Left ventricle myocardium inferior (tissue), 1 donor: ENCODE measurements at regions not wholly inside any gene's neighbourhood (a gene's known extent, or its start where the extent isn't known, plus 50 kb on each side); places are given as distances from the start of the nearest gene placed in this dataset.

Source experiments
- DNase-seq: peaks from one replicate; pipeline ENCODE4 v3.0.0-alpha.2; 2020
- H3K27ac ChIP-seq: fragments of 200-600 bp; replicated peaks from 2 replicates; pipeline ENCODE4 v1.8.0; 2021
- H3K27me3 ChIP-seq: fragments of 200-600 bp; 2 replicates; pipeline ENCODE4 v1.8.0; 2021; ENCODE audit warnings: low read depth
- H3K36me3 ChIP-seq: fragments of 200-600 bp; 2 replicates; pipeline ENCODE4 v1.8.0; 2021
- H3K4me1 ChIP-seq: fragments of 200-600 bp; 2 replicates; pipeline ENCODE4 v1.8.0; 2021
- H3K4me3 ChIP-seq: fragments of 200-600 bp; 2 replicates; pipeline ENCODE4 v1.8.0; 2021; ENCODE audit warnings: mild to moderate bottlenecking, moderate library complexity
- H3K9me3 ChIP-seq: fragments of 200-600 bp; replicated peaks from 2 replicates; pipeline ENCODE4 v1.8.0; 2021
- CTCF ChIP-seq: fragments of 200-600 bp; IDR thresholded peaks from 2 replicates; pipeline ENCODE4 v1.8.0; 2021; ENCODE audit warnings: antibody characterized with exemption, mild to moderate bottlenecking, borderline replicate concordance
- intact Hi-C: fragments of 100-400 bp; cut with micrococcal nuclease; formaldehyde crosslinking; loops from one replicate; pipeline ENCODE4 v1.11.0; 2022
- donor health status: DM: no; HTN: yes; CAD: no; lungs with severe emphysema.

GRCh38 chr15:39400002-39400401 lies 180.9 kb upstream of the THBS1 start:
- Histone ChIP-seq H3K27me3 (no peaks in the 10 kb centered on the region), H3K9me3 (no peaks in the 10 kb centered on the region), H3K4me3 (no peak overlapping the region), H3K4me1 (peaks cover 18% of the 10 kb centered on the region), H3K36me3 (no peaks in the 10 kb centered on the region), H3K27ac (no peak overlapping the region)
- no peak for DNase-seq
- intact Hi-C loops, result no loop called here
- TF ChIP-seq CTCF, result no peak

GRCh38 chr15:39400821-39401550 lies 179.9 kb upstream of the THBS1 start:
- Histone ChIP-seq H3K36me3 (no peaks in the 10 kb centered on the region), H3K9me3 (no peaks in the 10 kb centered on the region), H3K27ac (no peak overlapping the region), H3K4me1 (peaks cover 20% of the 10 kb centered on the region), H3K27me3 (no peaks in the 10 kb centered on the region), H3K4me3 (no peak overlapping the region)
- intact Hi-C loops, result no loop called here
- no peak for DNase-seq
- no peak for TF ChIP-seq CTCF

GRCh38 chr15:39403640-39404117 lies 177.2 kb upstream of the THBS1 start:
- Histone ChIP-seq H3K4me3 (no peak overlapping the region), H3K27ac (no peak overlapping the region), H3K27me3 (no peaks in the 10 kb centered on the region), H3K9me3 (no peaks in the 10 kb centered on the region), H3K36me3 (no peaks in the 10 kb centered on the region), H3K4me1 (peaks cover 30% of the 10 kb centered on the region)
- intact Hi-C loops, result no loop called here
- no peak for DNase-seq
- no peak for TF ChIP-seq CTCF

- Histone ChIP-seq H3K27me3 (no peaks in the 10 kb centered on the region), H3K36me3 (no peaks in the 10 kb centered on the region), H3K4me3 (no peak overlapping the region), H3K9me3 (no peaks in the 10 kb centered on the region), H3K4me1 (peaks cover 30% of the 10 kb centered on the region), H3K27ac (no peak overlapping the region)
- DNase-seq, result no peak
- intact Hi-C loops, result no loop called here
- no peak for TF ChIP-seq CTCF
These were observed 176.1 kb upstream of the THBS1 start for GRCh38 chr15:39404767-39405181.

GRCh38 chr15:39406485-39406884 lies 174.4 kb upstream of the THBS1 start:
- TF ChIP-seq CTCF, result no peak
- intact Hi-C loops, result no loop called here
- no peak for DNase-seq
- Histone ChIP-seq H3K27me3 (no peaks in the 10 kb centered on the region), H3K36me3 (no peaks in the 10 kb centered on the region), H3K9me3 (no peaks in the 10 kb centered on the region), H3K27ac (no peak overlapping the region), H3K4me1 (peaks cover 30% of the 10 kb centered on the region), H3K4me3 (no peak overlapping the region)
